HG02981 (cell line): ENCODE measurements at regions not wholly inside any gene's neighbourhood (a gene's known extent, or its start where the extent isn't known, plus 50 kb on each side); places are given as distances from the start of the nearest gene placed in this dataset.
"Not testable (repeated sequence)": the region's sequence is repeated elsewhere in the genome, so short reads cannot be mapped to it uniquely, and the experiment has no call there.

Experiments used
- ATAC-seq: cut with Tn5 transposase; IDR thresholded peaks from one replicate; pipeline ENCODE4 v1.9.1; 2021; ENCODE audit warnings: mild to moderate bottlenecking, moderate library complexity; ENCODE audit not compliant: unreplicated experiment

DNA sequence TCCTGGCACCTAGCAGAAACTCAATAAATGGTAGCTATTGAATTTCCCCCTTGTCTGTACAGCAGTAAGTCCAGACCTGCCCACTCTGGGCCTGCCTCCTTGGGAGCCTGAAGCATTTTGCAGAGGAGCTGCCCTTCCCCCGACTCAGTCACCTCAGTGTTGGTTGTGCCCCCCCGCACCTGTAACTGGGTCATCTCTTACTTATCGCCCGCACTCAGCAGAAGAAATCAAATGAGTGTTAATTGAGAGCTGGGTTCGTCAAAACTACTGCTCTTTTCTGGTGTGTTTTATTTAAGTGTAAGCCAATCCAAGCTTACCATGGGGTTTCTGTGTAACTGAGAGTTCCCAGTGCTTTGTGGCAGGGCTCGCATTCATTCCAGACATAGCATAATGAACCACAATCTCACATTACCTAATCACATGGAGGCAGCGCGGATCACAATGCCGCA lies 175.5 kb upstream of the IRF2BP2 start:
- ATAC-seq: not testable (repeated sequence)

DNA sequence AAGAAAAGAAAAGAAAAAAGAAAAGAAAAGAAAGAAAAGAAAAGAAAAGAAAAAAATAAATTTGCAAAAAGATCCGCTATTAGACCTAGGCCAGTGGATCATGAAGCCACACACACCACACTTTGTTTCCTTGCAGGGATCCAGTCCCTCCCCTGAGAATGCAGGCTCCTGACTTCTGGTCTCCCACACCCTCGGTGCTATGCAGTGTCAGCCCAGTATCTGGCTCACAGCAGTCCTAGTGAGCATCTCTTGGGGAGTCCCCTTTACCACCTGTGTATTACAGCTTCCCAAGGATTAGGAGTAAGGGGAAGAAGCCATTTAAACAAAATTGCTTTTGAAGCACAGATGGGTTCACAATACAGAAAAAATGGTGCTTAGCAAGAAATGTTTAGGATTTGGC lies 174.1 kb upstream of the IRF2BP2 start:
- ATAC-seq: not testable (repeated sequence)

DNA sequence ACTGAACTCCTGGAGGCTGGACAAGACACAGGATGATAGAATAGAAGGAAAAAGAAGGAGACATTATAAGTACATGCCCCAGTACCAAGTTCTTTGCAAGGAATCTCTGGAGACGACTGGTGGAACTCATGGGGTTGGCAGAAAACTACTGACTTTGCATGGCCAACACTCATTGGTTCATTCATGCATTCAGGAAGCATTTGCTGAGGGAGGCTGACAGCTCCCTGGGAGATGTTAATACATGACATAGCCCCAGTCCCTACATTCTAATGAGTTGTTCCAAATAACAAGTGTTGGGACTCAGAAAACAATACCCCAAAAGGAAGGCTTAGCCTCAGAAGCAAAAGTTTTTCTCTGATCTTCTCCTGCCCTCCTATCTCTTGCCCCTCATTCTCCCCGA lies 172.8 kb upstream of the IRF2BP2 start:
- ATAC-seq: no peak

DNA sequence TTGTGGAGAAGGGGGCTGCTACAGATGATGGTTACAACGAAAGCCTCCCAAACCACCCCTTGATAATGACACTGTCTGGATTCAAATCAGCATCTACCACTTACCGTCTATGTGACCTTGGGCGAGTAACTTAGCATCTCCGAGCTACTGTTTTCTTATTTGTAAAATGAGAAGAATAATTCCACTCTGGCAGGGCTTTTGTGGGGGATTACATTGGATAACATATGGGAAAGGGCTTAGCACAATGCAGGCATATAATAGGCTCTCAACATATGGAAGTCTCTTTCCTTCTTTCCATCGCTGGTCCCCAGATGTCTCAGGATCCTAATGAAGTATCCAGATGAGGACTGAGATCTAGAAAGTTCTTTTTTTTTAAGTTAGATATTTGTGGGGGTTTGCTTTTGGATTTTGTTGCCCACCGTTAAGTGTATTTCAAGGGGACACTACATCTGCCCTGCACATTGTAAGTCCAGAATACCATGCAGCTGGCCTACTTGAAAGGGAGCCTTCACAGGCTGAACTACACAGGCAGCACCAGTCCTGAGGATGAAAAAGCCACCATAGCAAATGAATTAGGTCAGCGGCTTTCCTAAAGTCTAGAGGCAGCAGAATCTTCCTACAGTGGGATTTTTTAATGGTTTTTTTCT lies 172.2 kb upstream of the IRF2BP2 start:
- no peak for ATAC-seq

DNA sequence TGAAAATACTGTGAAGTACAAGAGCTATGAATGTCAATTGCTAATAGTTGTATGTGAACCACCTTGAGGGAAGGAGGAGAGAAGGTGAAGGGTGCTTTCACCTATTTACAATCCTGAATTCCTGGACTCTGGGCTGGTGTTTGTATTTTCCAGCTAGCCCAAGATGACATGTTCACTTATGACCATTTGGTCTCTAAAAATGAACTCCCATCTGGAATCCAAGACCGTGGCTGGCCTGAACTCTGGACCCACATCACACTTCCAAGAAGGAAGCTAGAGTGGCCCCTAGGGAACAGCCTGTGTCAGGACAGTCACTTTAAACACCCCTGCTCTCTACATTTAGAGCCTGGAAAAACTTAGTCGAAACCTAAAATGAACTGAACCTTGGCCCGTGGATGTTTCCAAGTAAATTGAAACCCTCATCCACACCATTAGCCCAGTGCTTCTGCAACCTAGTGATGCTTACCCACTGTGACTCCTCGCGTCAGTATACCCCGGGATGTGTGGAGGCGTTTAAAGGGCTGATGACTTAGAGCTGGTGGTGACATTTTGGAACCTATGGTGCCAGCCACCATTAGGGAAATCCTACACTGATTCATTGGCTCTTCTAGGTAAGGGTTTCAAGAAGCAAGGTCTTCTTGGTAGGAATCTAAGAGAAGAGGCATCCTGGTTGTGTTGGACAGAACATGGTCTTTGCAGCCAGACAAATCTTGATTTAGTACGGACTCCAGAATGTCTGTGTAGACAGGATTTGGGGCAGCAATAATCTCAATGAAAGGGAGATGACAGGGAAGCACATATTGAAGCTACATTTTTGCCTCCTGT lies 171.5 kb upstream of the IRF2BP2 start:
- no peak for ATAC-seq

DNA sequence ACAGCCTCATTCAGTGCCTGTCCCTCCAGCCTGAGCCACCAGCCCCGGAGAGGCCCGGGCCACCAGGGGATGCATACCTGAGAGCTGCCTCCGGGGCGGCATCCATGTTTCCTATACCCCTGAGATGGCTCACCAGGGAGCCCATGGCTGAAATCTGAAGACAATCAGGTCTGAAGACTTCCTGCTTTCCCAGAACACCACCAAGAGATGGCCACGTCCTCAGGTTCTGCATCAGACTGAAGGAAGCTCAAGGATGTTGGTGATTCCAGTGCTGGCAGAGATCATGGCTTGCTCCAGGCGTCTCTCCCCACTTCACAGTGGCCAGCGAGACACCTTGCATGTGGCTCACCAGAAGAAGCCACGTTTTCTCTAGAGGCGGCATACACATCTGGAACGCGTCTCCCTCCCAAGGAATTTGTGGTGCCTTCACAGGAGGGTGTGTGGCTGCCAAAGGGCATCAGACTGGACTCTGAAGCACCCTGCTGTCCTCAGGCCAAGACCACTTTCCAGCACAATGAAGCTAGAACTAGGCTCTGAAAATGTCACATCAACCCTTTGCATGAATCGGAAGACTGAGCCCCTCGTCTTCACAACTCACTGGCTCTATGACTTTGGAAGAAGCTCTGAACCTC lies 170.7 kb upstream of the IRF2BP2 start:
- no peak for ATAC-seq

DNA sequence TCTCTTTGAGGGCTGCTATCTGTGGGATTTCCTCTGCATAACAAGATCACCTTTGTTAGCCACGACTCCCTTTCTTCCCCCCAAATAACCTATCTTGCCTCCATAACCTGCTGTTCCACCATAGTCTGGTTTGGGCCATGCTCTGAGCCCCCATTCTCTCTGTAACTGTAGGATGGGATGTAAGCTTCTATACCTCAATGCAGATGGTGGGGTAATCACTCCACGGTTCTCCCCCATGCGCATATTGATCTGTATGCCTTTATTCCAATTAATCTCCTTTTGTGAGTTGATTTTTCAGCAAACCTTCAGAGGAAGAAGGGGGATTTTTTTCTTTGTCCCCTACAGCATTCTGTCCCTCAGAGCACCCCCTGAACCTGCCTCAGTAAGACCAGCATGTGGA lies 170.1 kb upstream of the IRF2BP2 start:
- no peak for ATAC-seq

DNA sequence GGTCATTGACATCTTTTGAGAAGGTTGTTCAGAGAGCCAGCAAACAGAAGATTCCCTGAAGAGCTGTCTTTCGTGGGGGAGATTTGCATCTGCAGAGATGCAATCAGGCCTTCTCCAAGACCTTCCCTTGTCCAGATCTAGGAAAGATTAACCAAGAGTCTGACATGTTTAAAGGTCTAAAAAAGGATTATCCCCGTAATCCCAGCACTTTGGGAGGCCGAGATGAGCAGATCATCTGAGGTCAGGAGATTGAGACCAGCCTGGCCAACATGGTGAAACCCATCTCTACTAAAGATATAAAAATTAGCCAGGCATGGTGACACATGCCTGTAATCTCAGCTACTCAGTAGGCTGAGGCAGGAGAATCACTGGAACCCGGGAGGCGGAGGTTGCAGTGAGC lies 169.6 kb upstream of the IRF2BP2 start:
- not testable (repeated sequence) for ATAC-seq

DNA sequence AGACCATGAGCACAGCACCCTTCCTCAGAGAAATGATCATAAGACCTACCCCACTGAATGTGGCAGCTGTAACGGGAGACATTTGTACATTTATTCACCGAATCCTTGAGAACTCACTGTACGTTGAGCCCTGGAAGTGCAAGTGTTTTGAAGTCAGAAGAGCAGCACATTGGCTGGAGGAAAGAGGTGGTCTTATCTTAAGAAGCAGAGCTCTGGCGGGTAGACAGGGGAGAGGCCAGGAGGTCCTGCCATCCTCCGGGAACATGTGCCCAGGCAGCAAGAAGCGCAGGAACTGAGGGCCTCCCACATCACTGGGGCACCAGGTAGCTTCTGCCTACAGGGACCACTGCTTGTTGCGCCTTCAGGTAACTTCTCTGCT lies 169.2 kb upstream of the IRF2BP2 start:
- ATAC-seq: no peak

DNA sequence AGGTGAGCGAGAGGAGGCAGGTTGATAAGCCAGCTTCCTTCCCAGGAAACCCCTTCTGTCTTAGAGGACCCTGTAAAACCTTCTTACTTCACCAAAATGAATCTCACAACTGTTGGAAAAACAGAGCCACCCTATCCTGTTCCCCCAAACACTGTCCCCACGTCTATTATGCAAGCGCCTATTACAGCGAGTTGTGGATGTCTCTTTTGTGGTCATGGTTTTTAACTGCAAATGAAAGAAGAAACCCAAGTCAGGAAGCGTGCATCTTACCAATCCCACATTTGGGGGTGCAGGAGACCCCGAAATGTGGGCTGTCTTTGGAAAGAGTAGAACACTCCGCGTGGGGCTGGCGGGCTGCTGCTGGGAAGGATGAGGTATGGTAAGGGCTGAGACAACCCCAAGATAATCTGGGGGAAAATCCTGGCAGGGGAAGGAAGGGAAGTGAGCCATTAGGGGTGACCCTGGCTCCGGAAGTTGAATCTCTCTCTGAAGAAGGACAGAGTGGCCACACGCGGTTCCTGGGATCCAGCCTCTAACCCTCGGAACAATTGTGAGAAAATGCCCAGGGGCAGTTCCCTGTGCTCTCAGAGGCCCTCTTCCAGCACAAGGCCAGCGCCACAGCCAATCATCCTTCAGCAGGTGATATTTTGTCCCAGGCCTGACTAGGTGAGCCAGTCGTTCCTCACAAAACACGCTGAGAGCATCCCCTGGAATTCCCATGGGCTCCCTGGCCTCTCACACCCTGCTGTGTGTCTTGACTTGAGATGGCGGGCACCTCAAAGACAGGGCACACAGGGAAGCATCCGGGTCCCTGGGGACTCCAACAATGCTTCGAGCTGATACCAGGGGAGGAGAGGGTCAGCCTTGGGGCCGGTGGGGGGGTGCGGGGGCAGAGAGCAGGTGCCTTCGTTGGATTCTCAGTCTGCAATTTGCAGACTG lies 168.5 kb upstream of the IRF2BP2 start:
- no peak for ATAC-seq

DNA sequence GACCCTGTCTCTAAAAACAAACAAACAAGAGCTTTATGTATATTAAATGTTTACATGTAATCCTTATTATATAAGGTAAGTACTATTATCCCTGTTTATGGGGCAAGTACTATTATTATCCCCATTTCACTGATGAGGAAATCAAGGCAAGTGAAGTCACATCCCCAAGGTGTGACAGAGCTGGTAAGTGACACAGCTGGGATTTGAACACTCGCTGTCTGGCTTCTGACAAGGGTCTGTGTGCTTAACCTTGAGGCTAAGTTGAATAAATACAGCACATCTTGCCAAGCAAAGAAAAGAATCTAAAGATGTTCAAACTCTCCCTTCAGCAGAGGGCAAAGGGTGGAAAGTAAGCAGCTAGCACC lies 167.9 kb upstream of the IRF2BP2 start:
- ATAC-seq: no peak

DNA sequence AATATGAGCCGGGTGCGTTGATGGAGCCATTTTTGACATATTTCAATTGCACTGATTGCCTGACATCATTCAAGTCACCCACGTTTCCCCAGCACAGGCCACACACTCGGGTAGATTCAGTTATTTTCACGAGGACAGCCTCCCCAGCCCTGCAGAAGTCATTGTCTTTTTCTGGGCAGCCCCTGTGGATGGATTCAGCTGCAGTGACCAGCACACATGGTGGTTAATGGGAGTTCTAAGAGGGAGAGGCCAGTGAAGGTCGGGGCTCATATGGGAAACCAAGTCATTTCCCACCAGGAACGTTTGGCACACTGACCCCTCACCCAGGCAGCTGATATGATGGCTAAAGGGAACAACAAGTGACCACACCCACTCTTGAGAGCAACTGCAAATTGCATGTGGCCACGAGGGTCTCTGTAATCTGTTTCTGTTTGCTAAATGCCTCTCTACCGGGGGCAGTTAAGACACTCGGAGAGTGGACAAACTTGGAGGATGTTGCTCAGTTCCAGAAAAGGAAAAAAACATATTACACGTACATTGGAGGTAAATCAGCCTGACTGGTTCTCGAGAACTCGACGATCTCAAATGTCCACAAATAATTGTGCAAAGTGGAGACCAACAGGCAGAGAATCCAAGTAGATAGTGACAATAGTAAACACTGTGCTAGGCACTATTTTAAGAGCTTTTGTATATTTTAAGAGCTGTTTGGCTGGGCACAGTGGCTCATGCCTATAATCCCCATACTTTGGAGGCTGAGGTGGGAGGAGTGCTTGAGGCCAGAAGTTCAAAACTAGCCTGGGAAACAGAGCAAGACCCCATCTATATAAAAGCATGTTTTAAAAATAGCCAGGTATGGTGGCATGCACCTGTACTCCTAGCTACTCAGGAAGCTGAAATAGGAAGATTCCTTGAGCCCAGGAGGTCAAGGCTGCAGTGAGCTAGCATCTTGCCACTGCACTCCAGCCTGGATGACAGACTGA lies 167.2 kb upstream of the IRF2BP2 start:
- no peak for ATAC-seq

DNA sequence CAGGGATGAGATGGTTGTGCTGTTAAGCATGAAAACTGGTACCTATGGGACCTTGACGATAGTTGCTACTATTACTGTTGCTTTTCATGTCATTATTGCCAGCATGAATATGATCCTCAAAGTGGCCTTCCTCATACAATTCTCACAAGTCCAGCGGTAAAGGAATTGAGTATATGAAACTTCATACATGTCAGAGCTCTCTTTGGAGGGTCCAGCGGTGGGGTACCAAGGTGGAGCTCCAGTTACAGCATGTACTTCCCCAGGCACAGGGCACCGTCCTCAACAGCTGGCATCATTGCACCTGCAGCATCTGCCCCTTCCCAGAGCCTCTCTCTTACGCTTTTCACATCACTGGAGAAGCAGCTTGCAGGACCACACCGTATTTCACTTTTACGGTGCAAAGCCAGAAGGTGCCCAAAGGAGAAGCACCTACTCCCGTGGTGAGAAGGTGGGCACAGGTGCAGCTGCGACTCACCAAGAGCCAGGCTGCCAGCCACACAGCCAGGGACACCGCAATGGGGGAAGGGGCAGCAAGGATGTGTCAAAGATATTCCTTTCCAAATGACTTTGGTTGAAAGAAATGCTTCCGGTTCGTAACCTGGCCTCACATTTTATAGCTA lies 166.4 kb upstream of the IRF2BP2 start:
- ATAC-seq: no peak

DNA sequence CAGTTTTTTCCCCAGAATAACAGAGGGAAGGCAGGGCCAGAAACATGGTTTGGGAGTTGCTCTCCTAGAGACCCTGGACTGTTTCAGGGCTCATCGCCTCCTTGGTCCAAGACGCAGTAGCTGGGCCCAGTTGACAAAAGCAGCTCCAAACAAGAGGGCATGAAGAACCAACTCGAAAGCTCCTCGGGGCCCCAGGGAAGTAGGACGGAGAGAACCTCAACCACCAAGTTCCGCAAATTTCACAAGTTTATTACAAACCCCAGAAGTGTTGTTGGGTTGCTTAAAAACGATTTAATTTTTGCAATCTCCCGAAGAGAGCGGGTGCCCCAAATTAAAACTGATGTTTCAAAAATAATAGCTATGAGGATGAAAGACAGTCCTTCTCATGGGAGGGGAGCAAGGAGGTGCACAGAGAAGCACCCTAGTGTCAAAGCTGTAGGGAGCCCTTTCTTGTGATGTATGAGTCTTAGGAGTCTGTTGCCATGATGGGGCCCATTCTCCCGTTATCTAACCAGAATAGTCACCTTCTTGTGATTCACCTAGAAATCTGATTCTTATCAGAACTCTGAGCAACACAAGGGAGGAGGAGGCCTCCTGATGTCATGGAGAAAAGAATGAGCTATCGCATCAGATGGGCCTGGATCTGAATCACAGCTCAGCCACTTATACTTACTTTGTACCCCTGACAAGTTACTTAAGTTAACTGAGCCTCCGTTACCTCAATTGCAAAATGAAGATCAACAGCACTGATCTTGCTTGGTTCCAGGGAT lies 165.7 kb upstream of the IRF2BP2 start:
- no peak for ATAC-seq

DNA sequence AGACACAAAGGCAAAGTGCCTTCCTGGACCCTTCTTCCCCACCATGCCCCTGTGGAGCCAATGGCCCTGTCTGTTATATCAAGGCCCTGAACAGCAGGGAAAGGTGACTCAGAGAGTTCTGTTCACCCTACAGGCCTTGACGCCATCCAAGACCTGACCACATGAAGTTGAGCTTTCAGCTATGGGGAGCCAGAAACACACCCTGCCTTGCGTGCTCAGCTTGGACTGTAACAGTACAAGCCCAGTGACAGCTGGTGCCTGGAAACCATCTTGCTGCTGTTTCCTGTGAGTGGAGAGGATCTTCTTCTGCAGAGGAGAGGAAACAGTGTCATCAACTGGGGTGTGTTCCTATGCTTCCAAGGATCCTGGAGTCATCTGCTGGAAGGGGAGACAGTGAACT lies 165.0 kb upstream of the IRF2BP2 start:
- no peak for ATAC-seq

DNA sequence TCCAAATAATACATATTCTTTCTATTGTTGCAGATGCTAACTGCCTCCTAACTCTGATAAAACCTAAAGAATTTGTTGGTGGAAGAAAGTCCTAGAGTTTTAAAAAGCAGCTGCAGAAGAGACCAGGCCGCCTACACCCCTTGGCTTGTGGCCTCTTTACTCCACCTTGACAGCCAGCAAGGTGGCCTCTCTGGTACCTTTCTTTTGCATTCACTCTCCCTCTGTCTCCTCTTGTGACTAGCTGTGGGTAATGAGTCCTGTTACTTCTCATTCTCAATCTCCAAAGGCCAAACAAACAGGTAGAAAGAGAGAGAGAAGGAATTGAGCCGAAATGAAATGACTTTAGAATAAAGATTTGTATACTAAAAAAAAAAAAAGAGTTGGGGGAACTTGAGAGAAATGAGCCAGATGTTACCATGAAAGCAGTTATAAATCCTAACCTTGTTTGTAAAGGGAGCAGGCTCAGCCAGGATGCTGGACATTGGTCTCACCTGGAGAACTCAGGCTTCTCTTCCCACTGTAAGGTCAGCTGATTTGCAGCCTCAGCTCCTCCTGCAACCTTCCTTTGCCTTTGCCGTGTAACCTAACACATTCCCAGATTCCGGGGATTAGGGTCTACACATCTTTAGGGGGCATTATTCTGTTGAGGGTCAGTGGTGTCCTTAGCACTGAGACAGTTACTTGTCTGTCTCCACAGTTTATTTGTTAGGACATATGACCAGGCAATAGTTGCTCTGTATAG lies 164.1 kb upstream of the IRF2BP2 start:
- no peak for ATAC-seq

DNA sequence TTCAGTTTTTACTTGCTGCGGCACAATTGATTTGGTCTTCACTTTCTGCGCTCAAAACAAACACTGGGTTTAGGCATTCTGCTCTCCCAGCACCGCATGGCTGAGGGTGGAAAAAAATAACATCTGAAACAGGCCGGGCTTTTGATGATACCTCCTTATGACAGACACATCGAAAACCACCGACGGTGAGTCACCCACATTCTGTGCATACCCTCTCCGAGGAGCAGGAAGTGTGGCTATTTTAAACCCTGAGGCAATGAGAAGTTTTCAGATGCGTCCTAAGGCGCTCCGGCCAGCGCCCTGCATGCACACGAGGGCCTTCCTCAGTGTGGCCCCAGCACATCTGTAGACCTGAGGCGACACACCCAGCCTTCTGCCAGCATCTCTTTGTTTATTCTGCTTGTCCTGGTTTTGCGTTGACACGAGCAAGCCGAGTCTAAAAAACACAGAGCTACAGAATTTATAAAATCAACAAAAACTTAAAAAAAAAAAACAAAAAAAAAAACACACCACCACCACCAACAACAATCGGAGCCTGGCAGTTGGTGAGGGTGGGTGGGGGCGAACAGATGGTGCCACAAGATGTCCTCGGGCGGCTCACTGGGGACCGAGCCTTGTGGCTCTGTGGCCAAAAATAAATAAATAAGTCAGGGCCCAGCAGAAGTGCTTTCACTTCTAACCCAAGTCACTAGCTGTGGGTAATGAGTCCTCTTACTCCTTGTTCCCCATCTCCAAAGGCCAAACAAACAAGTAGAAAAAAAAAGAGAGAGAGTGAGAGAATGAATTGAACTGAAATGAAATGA lies 162.6 kb upstream of the IRF2BP2 start:
- peak; percentile 94 for ATAC-seq
